ENCODE measurements at regions not wholly inside any gene's neighbourhood (a gene's known extent, or its start where the extent isn't known, plus 50 kb on each side); places are given as distances from the start of the nearest gene placed in this dataset.
A peak's percentile ranks its signal among the peaks of the same experiment; 100 is the strongest.

- H3K27me3 ChIP-seq: no peaks in the 10 kb centered on the region
- no peaks in the 10 kb centered on the region for H3K36me3 ChIP-seq
- no peaks in the 10 kb centered on the region for H4K20me1 ChIP-seq
- no peak for TF ChIP-seq Cebpa-rat (IDR thresholded peaks at IDR 0.05)
- no peak overlapping the region for H3K4me2 ChIP-seq
- no peaks in the 10 kb centered on the region for H3K4me1 ChIP-seq
- no peak overlapping the region for H3K4me3 ChIP-seq
- no peak overlapping the region for H3K27ac ChIP-seq
- H3K9me3 ChIP-seq (replicated peaks in 1 of 11): peaks cover under 1 to 6% (median under 1%) of the 10 kb centered on the region in 11 experiments; a peak in 15 of 22 replicates
- H3K9ac ChIP-seq: no peak overlapping the region
These were observed 70.6 kb downstream of the RSL24D1 start for GRCh38 chr15:55126111-55126510.

- H3K9me3 ChIP-seq (replicated peaks in 1 of 11): no peaks in the 10 kb centered on the region
- TF ChIP-seq Cebpa-rat (IDR thresholded peaks at IDR 0.05): no peak
- H3K9ac ChIP-seq: no peak overlapping the region
- no peaks in the 10 kb centered on the region for H4K20me1 ChIP-seq
- no peak overlapping the region for H3K27ac ChIP-seq
- H3K27me3 ChIP-seq: no peaks in the 10 kb centered on the region
- no peak overlapping the region for H3K4me2 ChIP-seq
- no peaks in the 10 kb centered on the region for H3K36me3 ChIP-seq
- H3K4me3 ChIP-seq: no peak overlapping the region
- H3K4me1 ChIP-seq: no peaks in the 10 kb centered on the region
These were observed 72.1 kb downstream of the RSL24D1 start for GRCh38 chr15:55124616-55125015.

- Histone ChIP-seq H3K36me3 (no peaks in the 10 kb centered on the region), H3K4me1 (peaks cover 0 to 10% (median 0%) of the 10 kb centered on the region in 10 experiments; a peak in 3 of 20 replicates), H3K9me3 (replicated peaks in 1 of 11) (no peaks in the 10 kb centered on the region), H4K20me1 (no peaks in the 10 kb centered on the region), H3K9ac (no peak overlapping the region), H3K27me3 (no peaks in the 10 kb centered on the region), H3K27ac (no peak overlapping the region), H3K4me3 (no peak overlapping the region), H3K4me2 (peak overlapping the region in 2 of 11 experiments; percentile 55 to 61; a peak in 4 of 22 replicates)
- TF ChIP-seq Cebpa-rat (IDR thresholded peaks at IDR 0.05): no peak
These were observed 78.3 kb downstream of the RSL24D1 start for GRCh38 chr15:55118344-55118870.

- Histone ChIP-seq H3K27ac (no peak overlapping the region), H3K9me3 (replicated peaks in 1 of 11) (no peaks in the 10 kb centered on the region), H3K4me2 (no peak overlapping the region), H3K4me3 (no peak overlapping the region), H3K4me1 (peaks cover 0 to 10% (median 0%) of the 10 kb centered on the region in 10 experiments; a peak in 3 of 20 replicates), H3K36me3 (no peaks in the 10 kb centered on the region), H3K9ac (no peak overlapping the region), H3K27me3 (no peaks in the 10 kb centered on the region), H4K20me1 (no peaks in the 10 kb centered on the region)
- TF ChIP-seq Cebpa-rat (IDR thresholded peaks at IDR 0.05): no peak
These were observed 80.1 kb downstream of the RSL24D1 start for GRCh38 chr15:55116636-55117035.

GRCh38 chr15:55113736-55114135 lies 83.0 kb downstream of the RSL24D1 start:
- no peak overlapping the region for H3K4me2 ChIP-seq
- TF ChIP-seq Cebpa-rat (IDR thresholded peaks at IDR 0.05): no peak
- H3K4me3 ChIP-seq: no peak overlapping the region
- H3K9me3 ChIP-seq (replicated peaks in 1 of 11): no peaks in the 10 kb centered on the region
- no peaks in the 10 kb centered on the region for H3K36me3 ChIP-seq
- H3K9ac ChIP-seq: no peak overlapping the region
- peaks cover 0 to 12% (median 0%) of the 10 kb centered on the region in 10 experiments; a peak in 4 of 20 replicates for H3K4me1 ChIP-seq
- H3K27me3 ChIP-seq: no peaks in the 10 kb centered on the region
- H3K27ac ChIP-seq: no peak overlapping the region
- no peaks in the 10 kb centered on the region for H4K20me1 ChIP-seq

GRCh38 chr15:55112706-55113105 lies 84.0 kb downstream of the RSL24D1 start:
- no peak for TF ChIP-seq Cebpa-rat (IDR thresholded peaks at IDR 0.05)
- Histone ChIP-seq H3K27ac (no peak overlapping the region), H3K27me3 (no peaks in the 10 kb centered on the region), H4K20me1 (no peaks in the 10 kb centered on the region), H3K9ac (no peak overlapping the region), H3K36me3 (no peaks in the 10 kb centered on the region), H3K9me3 (replicated peaks in 1 of 11) (no peaks in the 10 kb centered on the region), H3K4me3 (no peak overlapping the region), H3K4me1 (peaks cover 0 to 14% (median 0%) of the 10 kb centered on the region in 10 experiments; a peak in 5 of 20 replicates), H3K4me2 (no peak overlapping the region)

GRCh38 chr15:55110446-55110845 lies 86.3 kb downstream of the RSL24D1 start:
- H3K4me3 ChIP-seq: no peak overlapping the region
- H3K36me3 ChIP-seq: no peaks in the 10 kb centered on the region
- H3K4me1 ChIP-seq: peaks cover 0 to 16% (median 0%) of the 10 kb centered on the region in 10 experiments; a peak in 5 of 20 replicates
- no peaks in the 10 kb centered on the region for H3K27me3 ChIP-seq
- H3K4me2 ChIP-seq: no peak overlapping the region
- no peak overlapping the region for H3K9ac ChIP-seq
- no peaks in the 10 kb centered on the region for H4K20me1 ChIP-seq
- TF ChIP-seq Cebpa-rat (IDR thresholded peaks at IDR 0.05): no peak
- H3K9me3 ChIP-seq (replicated peaks in 1 of 11): peaks cover 0 to 16% (median 0%) of the 10 kb centered on the region in 11 experiments; a peak in 1 of 22 replicates
- H3K27ac ChIP-seq: no peak overlapping the region

GRCh38 chr15:55108858-55109518 lies 87.8 kb downstream of the RSL24D1 start:
- no peak for TF ChIP-seq Cebpa-rat (IDR thresholded peaks at IDR 0.05)
- Histone ChIP-seq H3K9me3 (replicated peaks in 1 of 11) (peaks cover 0 to 16% (median 0%) of the 10 kb centered on the region in 11 experiments; a peak in 1 of 22 replicates), H3K4me3 (no peak overlapping the region), H3K4me2 (peak overlapping the region in 2 of 11 experiments; percentile 29 to 51; a peak in 2 of 22 replicates), H4K20me1 (no peaks in the 10 kb centered on the region), H3K36me3 (no peaks in the 10 kb centered on the region), H3K27me3 (no peaks in the 10 kb centered on the region), H3K27ac (no peak overlapping the region), H3K9ac (no peak overlapping the region), H3K4me1 (peaks cover 0 to 16% (median 0%) of the 10 kb centered on the region in 10 experiments; a peak in 5 of 20 replicates)

- Histone ChIP-seq H3K27ac (peak overlapping the region in 1 of 11 experiments; percentile 19; a peak in 2 of 22 replicates), H4K20me1 (no peaks in the 10 kb centered on the region), H3K9ac (no peak overlapping the region), H3K4me1 (peaks cover 0 to 16% (median 0%) of the 10 kb centered on the region in 10 experiments; a peak in 5 of 20 replicates), H3K9me3 (replicated peaks in 1 of 11) (peaks cover 0 to 16% (median 0%) of the 10 kb centered on the region in 11 experiments; a peak in 1 of 22 replicates), H3K4me3 (no peak overlapping the region), H3K36me3 (no peaks in the 10 kb centered on the region), H3K27me3 (no peaks in the 10 kb centered on the region), H3K4me2 (peak overlapping the region in 2 of 11 experiments; percentile 29 to 51; a peak in 4 of 22 replicates)
- TF ChIP-seq Cebpa-rat (IDR thresholded peaks at IDR 0.05): no peak
These were observed 88.3 kb downstream of the RSL24D1 start for GRCh38 chr15:55108448-55108847.
